ENCODE measurements at regions not wholly inside any gene's neighbourhood (a gene's known extent, or its start where the extent isn't known, plus 50 kb on each side); places are given as distances from the start of the nearest gene placed in this dataset.

DNA sequence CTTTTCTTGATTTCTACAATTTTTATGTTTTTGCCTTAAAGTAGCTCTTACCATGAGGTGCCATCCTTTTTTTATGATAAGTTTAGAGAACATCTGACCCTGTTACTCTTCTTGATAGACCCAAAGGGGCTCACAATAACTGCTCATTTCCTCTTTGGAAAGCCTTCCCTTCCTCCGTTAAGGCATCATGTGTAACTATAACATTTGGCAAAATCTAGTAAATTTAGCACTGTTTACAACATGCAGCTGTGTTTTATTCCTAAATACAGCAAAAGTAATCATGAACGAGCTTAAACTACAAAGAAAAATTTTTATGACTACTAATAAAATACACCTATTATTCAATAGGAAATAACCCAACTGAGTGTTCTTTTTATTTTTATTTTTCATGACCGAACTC is 705.1 kb downstream of the MAT2B start:
- H3K27me3 ChIP-seq (ENCODE audit: control insufficient read depth in 2 of 2, insufficient read depth in 2 of 2, low read length in 2 of 2), result no peaks in the 10 kb centered on the region
- FAIRE-seq (no peak), DNase-seq (ENCODE audit: low read depth, low spot score) (no peak)
- no peaks in the 10 kb centered on the region for H3K36me3 ChIP-seq (ENCODE audit: control insufficient read depth in 2 of 2, extremely low read depth in 1 of 2, insufficient read depth in 2 of 2, low read length in 2 of 2)
- no peak for TF ChIP-seq FOS (IDR thresholded peaks at IDR 0.05; ENCODE audit: borderline replicate concordance, insufficient read depth, low read length)
- no peak for TF ChIP-seq EZH2 (IDR thresholded peaks at IDR 0.05; ENCODE audit: borderline replicate concordance, low read depth, low read length, severe bottlenecking)
- no peak for TF ChIP-seq POLR2A (IDR thresholded peaks at IDR 0.05; ENCODE audit: low read depth, low read length)
- TF ChIP-seq, protein P1, sequence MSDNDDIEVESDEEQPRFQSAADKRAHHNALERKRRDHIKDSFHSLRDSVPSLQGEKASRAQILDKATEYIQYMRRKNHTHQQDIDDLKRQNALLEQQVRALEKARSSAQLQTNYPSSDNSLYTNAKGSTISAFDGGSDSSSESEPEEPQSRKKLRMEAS (IDR thresholded peaks at IDR 0.05; ENCODE audit: insufficient read depth, insufficient read length), result no peak
- no peak for TF ChIP-seq POLR2AphosphoS5 (IDR thresholded peaks at IDR 0.05; ENCODE audit: insufficient read depth, low read depth, low read length)
- no peak for TF ChIP-seq JUN (IDR thresholded peaks at IDR 0.05; ENCODE audit: borderline replicate concordance, insufficient read depth, insufficient read length, low read depth)
- TF ChIP-seq MYC (IDR thresholded peaks at IDR 0.05; ENCODE audit: low read depth, low read length), result no peak
- TF ChIP-seq, protein P2, sequence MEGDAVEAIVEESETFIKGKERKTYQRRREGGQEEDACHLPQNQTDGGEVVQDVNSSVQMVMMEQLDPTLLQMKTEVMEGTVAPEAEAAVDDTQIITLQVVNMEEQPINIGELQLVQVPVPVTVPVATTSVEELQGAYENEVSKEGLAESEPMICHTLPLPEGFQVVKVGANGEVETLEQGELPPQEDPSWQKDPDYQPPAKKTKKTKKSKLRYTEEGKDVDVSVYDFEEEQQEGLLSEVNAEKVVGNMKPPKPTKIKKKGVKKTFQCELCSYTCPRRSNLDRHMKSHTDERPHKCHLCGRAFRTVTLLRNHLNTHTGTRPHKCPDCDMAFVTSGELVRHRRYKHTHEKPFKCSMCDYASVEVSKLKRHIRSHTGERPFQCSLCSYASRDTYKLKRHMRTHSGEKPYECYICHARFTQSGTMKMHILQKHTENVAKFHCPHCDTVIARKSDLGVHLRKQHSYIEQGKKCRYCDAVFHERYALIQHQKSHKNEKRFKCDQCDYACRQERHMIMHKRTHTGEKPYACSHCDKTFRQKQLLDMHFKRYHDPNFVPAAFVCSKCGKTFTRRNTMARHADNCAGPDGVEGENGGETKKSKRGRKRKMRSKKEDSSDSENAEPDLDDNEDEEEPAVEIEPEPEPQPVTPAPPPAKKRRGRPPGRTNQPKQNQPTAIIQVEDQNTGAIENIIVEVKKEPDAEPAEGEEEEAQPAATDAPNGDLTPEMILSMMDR (IDR thresholded peaks at IDR 0.05; ENCODE audit: extremely low read depth in 1 of 2, insufficient read depth in 1 of 2, low read depth in 1 of 2, low read length in 2 of 2), result no peak
- TF ChIP-seq GATA2 (IDR thresholded peaks at IDR 0.05; ENCODE audit: insufficient read depth, insufficient read length, low read depth, low read length), result no peak
- H3K79me2 ChIP-seq (ENCODE audit: control insufficient read depth, insufficient read depth, low read length), result no peaks in the 10 kb centered on the region
- H3K9me3 ChIP-seq (replicated peaks; ENCODE audit: control insufficient read depth, insufficient read depth, low read length), result no peaks in the 10 kb centered on the region
- no peak overlapping the region for H3K9ac ChIP-seq (replicated peaks; ENCODE audit: extremely low read depth, insufficient read depth, low read length)
- ChIA-PET POLR2A (no interaction called here), CTCF (no interaction called here)
- H3K27ac ChIP-seq (ENCODE audit: insufficient read depth, low read depth, low read length), result no peak overlapping the region
- H3K4me3 ChIP-seq (replicated peaks in 1 of 3; ENCODE audit: insufficient read depth in 1 of 3, low read depth in 1 of 3, low read length in 3 of 3), result no peak overlapping the region
- BruUV-seq (replicated peaks), result no TSS peak
- no peaks in the 10 kb centered on the region for H3K4me1 ChIP-seq (ENCODE audit: control insufficient read depth, extremely low read depth, insufficient read depth, low read length)
- H2AFZ ChIP-seq (ENCODE audit: low read depth, low read length), result no peak overlapping the region
- dilution Hi-C loops (cut with MboI; ENCODE audit: extremely low pct_ligation_motif_present, low sequenced_read_pairs), result no loop called here
- intact Hi-C loops (cut with micrococcal nuclease), result no loop called here
- H4K20me1 ChIP-seq (replicated peaks; ENCODE audit: control insufficient read depth, extremely low read depth, insufficient read depth, low read length), result no peaks in the 10 kb centered on the region
- H3K4me2 ChIP-seq (ENCODE audit: insufficient read depth, low read length), result no peak overlapping the region
- no peaks in the 10 kb centered on the region for H3K9me1 ChIP-seq (replicated peaks; ENCODE audit: control insufficient read depth, extremely low read depth, insufficient read depth, low read length)

Data from endothelial cell of umbilical vein (primary cell).